ENCODE measurements at regions not wholly inside any gene's neighbourhood (a gene's known extent, or its start where the extent isn't known, plus 50 kb on each side); places are given as distances from the start of the nearest gene placed in this dataset.
"Not testable (repeated sequence)": the region's sequence is repeated elsewhere in the genome, so short reads cannot be mapped to it uniquely, and the experiment has no call there.

GRCh38 chr2:14996351-14997014 is 364.0 kb downstream of the LRATD1 start:
- no peak for DNase-seq

GRCh38 chr2:14998546-14998945 is 366.0 kb downstream of the LRATD1 start:
- no peak for DNase-seq

GRCh38 chr2:14999114-14999661 is 366.7 kb downstream of the LRATD1 start:
- DNase-seq = no peak

GRCh38 chr2:15002519-15002918 is 370.0 kb downstream of the LRATD1 start:
- not testable (repeated sequence) for DNase-seq

GRCh38 chr2:15006667-15007066 is 374.1 kb downstream of the LRATD1 start:
- DNase-seq = no peak

GRCh38 chr2:15009681-15010080 is 377.2 kb downstream of the LRATD1 start:
- no peak for DNase-seq

GRCh38 chr2:15010346-15010745 is 377.8 kb downstream of the LRATD1 start:
- no peak for DNase-seq

GRCh38 chr2:15018814-15019213 is 386.3 kb downstream of the LRATD1 start:
- DNase-seq = no peak

GRCh38 chr2:15023221-15023620 is 390.7 kb downstream of the LRATD1 start:
- no peak for DNase-seq

- DNase-seq = no peak
Observed at GRCh38 chr2:15028406-15028805, 395.9 kb downstream of the LRATD1 start.

- DNase-seq = no peak
Observed at GRCh38 chr2:15031745-15032240, 399.3 kb downstream of the LRATD1 start.

- no peak for DNase-seq
Observed at GRCh38 chr2:15034246-15034645, 401.7 kb downstream of the LRATD1 start.

GRCh38 chr2:15034860-15035259 is 402.3 kb downstream of the LRATD1 start:
- DNase-seq = no peak

GRCh38 chr2:15038366-15039364 is 406.1 kb downstream of the LRATD1 start:
- no peak for DNase-seq

- no peak for DNase-seq
Observed at GRCh38 chr2:15040429-15041084, 408.0 kb downstream of the LRATD1 start.

GRCh38 chr2:15041429-15041837 is 408.9 kb downstream of the LRATD1 start:
- no peak for DNase-seq

GRCh38 chr2:15042801-15043217 is 410.3 kb downstream of the LRATD1 start:
- DNase-seq = no peak

- DNase-seq = no peak
Observed at GRCh38 chr2:15043336-15044058, 411.0 kb downstream of the LRATD1 start.

GRCh38 chr2:15045054-15045453 is 412.5 kb downstream of the LRATD1 start:
- DNase-seq = no peak

GRCh38 chr2:15047184-15047583 is 414.7 kb downstream of the LRATD1 start:
- no peak for DNase-seq

GRCh38 chr2:15048000-15048399 is 415.5 kb downstream of the LRATD1 start:
- no peak for DNase-seq

Measured in inflammatory macrophage treated with lipopolysaccharide for 4 hours (primary cell).